NB4 (cell line): ENCODE measurements at regions not wholly inside any gene's neighbourhood (a gene's known extent, or its start where the extent isn't known, plus 50 kb on each side); places are given as distances from the start of the nearest gene placed in this dataset.
A peak's percentile ranks its signal among the peaks of the same experiment; 100 is the strongest.

Experiments used
- DNase-seq: peaks from one replicate; pipeline ENCODE4 v3.0.0; 2010; ENCODE audit warnings: low read depth
- H3K4me3 ChIP-seq: one replicate; pipeline ENCODE4 v1.5.1; 2011; ENCODE audit warnings: mild to moderate bottlenecking, low read depth, low read length, moderate library complexity
- MAX ChIP-seq: IDR thresholded peaks from 2 replicates; pipeline ENCODE4 v1.6.1; 2011; ENCODE audit warnings: low read depth, low read length
- MYC ChIP-seq: IDR thresholded peaks from 2 replicates; pipeline ENCODE4 v1.6.1; 2011; ENCODE audit warnings: low read depth, low read length
- POLR2A ChIP-seq: IDR thresholded peaks from 2 replicates; pipeline ENCODE4 v1.6.1; 2011; ENCODE audit warnings: mild to moderate bottlenecking; ENCODE audit not compliant: insufficient read length; ENCODE audit errors: extremely low read depth
- TF ChIP-seq, protein P1 (sequence below): IDR thresholded peaks from one replicate; pipeline ENCODE4 v1.5.1; 2012; ENCODE audit warnings: low read depth, low read length

GRCh38 chr1:185561629-185562028 is 172.6 kb upstream of the HMCN1 start:
- peak; percentile 60 for DNase-seq
- no peak overlapping the region for H3K4me3 ChIP-seq
- peak; percentile 40; the same call in 1 of the 2 replicates for TF ChIP-seq MYC
- TF ChIP-seq, protein P1, sequence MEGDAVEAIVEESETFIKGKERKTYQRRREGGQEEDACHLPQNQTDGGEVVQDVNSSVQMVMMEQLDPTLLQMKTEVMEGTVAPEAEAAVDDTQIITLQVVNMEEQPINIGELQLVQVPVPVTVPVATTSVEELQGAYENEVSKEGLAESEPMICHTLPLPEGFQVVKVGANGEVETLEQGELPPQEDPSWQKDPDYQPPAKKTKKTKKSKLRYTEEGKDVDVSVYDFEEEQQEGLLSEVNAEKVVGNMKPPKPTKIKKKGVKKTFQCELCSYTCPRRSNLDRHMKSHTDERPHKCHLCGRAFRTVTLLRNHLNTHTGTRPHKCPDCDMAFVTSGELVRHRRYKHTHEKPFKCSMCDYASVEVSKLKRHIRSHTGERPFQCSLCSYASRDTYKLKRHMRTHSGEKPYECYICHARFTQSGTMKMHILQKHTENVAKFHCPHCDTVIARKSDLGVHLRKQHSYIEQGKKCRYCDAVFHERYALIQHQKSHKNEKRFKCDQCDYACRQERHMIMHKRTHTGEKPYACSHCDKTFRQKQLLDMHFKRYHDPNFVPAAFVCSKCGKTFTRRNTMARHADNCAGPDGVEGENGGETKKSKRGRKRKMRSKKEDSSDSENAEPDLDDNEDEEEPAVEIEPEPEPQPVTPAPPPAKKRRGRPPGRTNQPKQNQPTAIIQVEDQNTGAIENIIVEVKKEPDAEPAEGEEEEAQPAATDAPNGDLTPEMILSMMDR = no peak

DNA sequence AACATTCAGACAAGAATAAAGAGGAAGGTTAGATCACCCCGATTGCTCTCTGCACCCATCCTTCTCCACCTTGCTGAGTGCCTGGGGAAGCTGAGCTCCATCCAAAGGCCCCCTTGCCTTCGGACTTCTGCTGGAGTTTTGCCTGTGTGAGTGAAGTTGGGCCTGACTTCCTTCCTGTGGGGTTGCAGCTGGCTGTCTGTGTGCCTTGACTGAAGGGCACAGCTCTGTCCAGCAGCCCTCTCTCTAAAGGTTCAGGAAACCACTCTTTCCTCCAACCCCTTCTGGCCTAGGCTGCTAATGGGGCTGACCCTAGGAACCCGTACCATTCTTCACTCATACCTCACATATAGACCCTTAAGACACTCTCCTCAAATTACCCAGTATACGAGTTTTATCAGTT is 173.4 kb upstream of the HMCN1 start:
- H3K4me3 ChIP-seq = no peak overlapping the region
- peak; percentile 47 for DNase-seq
- TF ChIP-seq POLR2A (no peak), MAX (no peak), MYC (no peak)
- TF ChIP-seq, protein P1 = no peak

DNA sequence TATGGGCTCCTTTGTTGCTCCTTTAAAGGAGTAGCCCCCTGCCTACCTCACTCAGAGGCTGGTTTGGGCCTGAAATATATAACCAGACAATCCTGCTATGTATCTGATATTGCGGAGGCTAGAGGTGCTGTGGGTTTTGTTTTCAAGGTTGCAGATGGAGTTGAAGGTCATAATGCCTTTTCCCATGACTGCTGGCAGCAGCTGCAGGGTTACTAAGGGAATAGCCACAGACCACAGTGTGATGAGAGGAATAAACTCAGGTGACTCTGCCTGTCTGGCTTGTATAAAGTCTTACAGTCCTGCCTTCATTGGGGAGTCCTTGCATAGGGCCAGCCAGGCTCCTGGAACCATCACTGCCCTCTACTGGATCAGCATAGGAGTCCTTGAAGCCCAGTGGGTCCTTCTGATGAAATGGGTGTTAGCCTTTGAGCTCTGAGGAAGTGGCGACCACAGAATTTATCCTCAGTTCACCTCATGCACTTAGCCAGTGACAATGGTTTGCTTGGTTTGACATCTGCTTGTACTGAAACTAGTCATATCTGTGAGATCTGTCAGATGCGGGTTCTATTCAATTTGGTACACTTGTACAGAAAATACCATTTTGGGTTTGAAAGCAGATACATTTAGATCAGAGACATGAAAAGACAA is 174.4 kb upstream of the HMCN1 start:
- peak; percentile 91 for DNase-seq
- TF ChIP-seq POLR2A = no peak
- TF ChIP-seq, protein P1 = peak; percentile 65
- TF ChIP-seq MAX = peak; percentile 48; the same call in 1 of the 2 replicates
- TF ChIP-seq MYC = peak; percentile 59
- no peak overlapping the region for H3K4me3 ChIP-seq

GRCh38 chr1:185559151-185559550 is 175.0 kb upstream of the HMCN1 start:
- no peak for DNase-seq
- TF ChIP-seq MAX (no peak), POLR2A (no peak), MYC (no peak)
- TF ChIP-seq, protein P1 = no peak
- no peak overlapping the region for H3K4me3 ChIP-seq

- DNase-seq = no peak
- H3K4me3 ChIP-seq = no peak overlapping the region
- TF ChIP-seq, protein P1 = no peak
- TF ChIP-seq MYC (no peak), POLR2A (no peak), MAX (no peak)
These were observed 177.6 kb upstream of the HMCN1 start for GRCh38 chr1:185556561-185556960.

DNA sequence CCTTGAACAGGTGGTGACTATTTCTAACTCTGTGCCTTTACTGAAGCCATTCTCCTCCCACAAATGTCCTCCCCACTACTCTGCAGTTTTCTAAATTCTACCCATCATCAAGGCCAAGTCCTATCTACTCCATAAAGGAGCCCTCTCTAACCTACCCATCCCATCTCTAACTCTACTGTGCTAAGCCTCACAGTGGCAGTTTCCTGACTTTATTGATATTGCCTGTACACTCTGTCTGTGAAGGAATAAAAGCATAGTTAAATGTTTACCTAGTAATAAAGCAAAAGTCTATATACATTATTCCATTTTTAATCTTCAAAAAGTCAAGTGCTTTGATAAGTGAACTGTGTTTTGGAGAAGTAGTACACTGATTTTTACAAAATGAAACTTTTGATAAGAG is 178.4 kb upstream of the HMCN1 start:
- no peak overlapping the region for H3K4me3 ChIP-seq
- TF ChIP-seq POLR2A (no peak), MAX (no peak), MYC (no peak)
- TF ChIP-seq, protein P1 = no peak
- DNase-seq = no peak
